Liver (tissue), 8 donors: ENCODE measurements at regions not wholly inside any gene's neighbourhood (a gene's known extent, or its start where the extent isn't known, plus 50 kb on each side); places are given as distances from the start of the nearest gene placed in this dataset.

Experiments
- DNase-seq: peaks from one replicate; pipeline ENCODE4 v3.0.0-alpha.2; 2017; ENCODE audit warnings: low spot score
- H3K27ac ChIP-seq, 2 donors: one replicate each; pipeline ENCODE4 v1.7.0; 2013; ENCODE audit warnings: inconsistent platforms in 2 of 2, low read length in 2 of 2, control low read depth in 1 of 2, low read depth in 1 of 2, mild to moderate bottlenecking in 1 of 2
- H3K27me3 ChIP-seq, 4 donors: one replicate each; pipeline versions ENCODE4 v1.6.1 to v1.7.0; 2013; ENCODE audit warnings: low read length in 3 of 4, inconsistent platforms in 1 of 4, mild to moderate bottlenecking in 1 of 4, moderate library complexity in 1 of 4; ENCODE audit not compliant: control insufficient read depth in 4 of 4, insufficient read depth in 4 of 4
- H3K36me3 ChIP-seq, 4 donors: one replicate each; pipeline versions ENCODE4 v1.6.1 to v1.7.0; 2013; ENCODE audit warnings: low read length in 3 of 4, mild to moderate bottlenecking in 3 of 4, low read depth in 1 of 4, moderate library complexity in 1 of 4; ENCODE audit not compliant: control insufficient read depth in 4 of 4, insufficient read depth in 3 of 4
- H3K4me1 ChIP-seq, 4 donors: one replicate each; pipeline versions ENCODE4 v1.6.1 to v1.7.0; 2013; ENCODE audit warnings: low read length in 3 of 4, mild to moderate bottlenecking in 3 of 4, moderate library complexity in 1 of 4; ENCODE audit not compliant: control insufficient read depth in 4 of 4, insufficient read depth in 4 of 4
- H3K4me3 ChIP-seq, 3 donors: one replicate each; pipeline versions ENCODE4 v1.6.1 to v1.7.0; 2013; ENCODE audit warnings: low read length in 3 of 3, control low read depth in 1 of 3, low read depth in 1 of 3, mild to moderate bottlenecking in 1 of 3
- H3K9ac ChIP-seq, 2 donors: one replicate each; pipeline ENCODE4 v1.7.0; 2013; ENCODE audit warnings: low read length in 2 of 2, mild to moderate bottlenecking in 2 of 2, moderate library complexity in 2 of 2, control low read depth in 1 of 2, low read depth in 1 of 2
- H3K9me3 ChIP-seq, 4 donors: one replicate each; pipeline versions ENCODE4 v1.6.1 to v1.7.0; 2013; ENCODE audit warnings: low read length in 3 of 4; ENCODE audit not compliant: control insufficient read depth in 4 of 4
- EGR1 ChIP-seq, 2 donors: IDR thresholded peaks; 2 replicates each; pipeline ENCODE4 v1.6.1; 2016 to 2018; ENCODE audit warnings: antibody characterized with exemption in 2 of 2, low read depth in 2 of 2
- FOXA1 ChIP-seq: IDR thresholded peaks from 2 replicates; pipeline ENCODE4 v1.6.1; 2016; ENCODE audit warnings: antibody characterized with exemption
- FOXA2 ChIP-seq: IDR thresholded peaks from 2 replicates; pipeline ENCODE4 v1.6.1; 2016; ENCODE audit warnings: antibody characterized with exemption
- GABPA ChIP-seq, 2 donors: IDR thresholded peaks in 1 of 2; conservative IDR thresholded peaks in 1 of 2; 2 replicates each; pipeline ENCODE4 v1.6.1; 2016; ENCODE audit warnings: antibody characterized with exemption in 2 of 2, mild to moderate bottlenecking in 1 of 2, moderate library complexity in 1 of 2
- HNF4A ChIP-seq, 2 donors: conservative IDR thresholded peaks; 2 replicates each; pipeline ENCODE4 v1.6.1; 2016; ENCODE audit warnings: antibody characterized with exemption in 2 of 2, mild to moderate bottlenecking in 2 of 2
- HNF4G ChIP-seq: IDR thresholded peaks from 2 replicates; pipeline ENCODE4 v1.6.1; 2016; ENCODE audit warnings: antibody characterized with exemption
- JUND ChIP-seq, 2 donors: IDR thresholded peaks; 2 replicates each; pipeline ENCODE4 v1.6.1; 2016; ENCODE audit warnings: antibody characterized with exemption in 2 of 2
- MAX ChIP-seq: IDR thresholded peaks from 2 replicates; pipeline ENCODE4 v1.6.1; 2016; ENCODE audit warnings: antibody characterized with exemption
- NR2F2 ChIP-seq: IDR thresholded peaks from 2 replicates; pipeline ENCODE4 v1.6.1; 2016; ENCODE audit warnings: antibody characterized with exemption
- RAD21 ChIP-seq, 2 donors: IDR thresholded peaks; 2 replicates each; pipeline ENCODE4 v1.6.1; 2016; ENCODE audit warnings: antibody characterized with exemption in 2 of 2, mild to moderate bottlenecking in 2 of 2
- REST ChIP-seq: IDR thresholded peaks from 2 replicates; pipeline ENCODE4 v1.6.1; 2016; ENCODE audit warnings: antibody characterized with exemption, mild to moderate bottlenecking
- RXRA ChIP-seq, 2 donors: IDR thresholded peaks; 2 replicates each; pipeline ENCODE4 v1.6.1; 2017 to 2018; ENCODE audit warnings: antibody characterized with exemption in 2 of 2, mild to moderate bottlenecking in 1 of 2
- SP1 ChIP-seq: IDR thresholded peaks from 2 replicates; pipeline ENCODE4 v1.6.1; 2018; ENCODE audit warnings: antibody characterized with exemption, mild to moderate bottlenecking
- TAF1 ChIP-seq: conservative IDR thresholded peaks from 2 replicates; pipeline ENCODE4 v1.6.1; 2016; ENCODE audit warnings: antibody characterized with exemption, mild to moderate bottlenecking
- YY1 ChIP-seq: IDR thresholded peaks from 2 replicates; pipeline ENCODE4 v1.6.1; 2016; ENCODE audit warnings: antibody characterized with exemption, mild to moderate bottlenecking
- WGBS: extraction: QIAGEN DNeasy Blood & Tissue Kit; methylation state at CpG from one replicate; pipeline ENCODE4 v1.1.7; 2013; 5-methylcytosine and 5-hydroxymethylcytosine counted together
- TF ChIP-seq, protein P1 (sequence below): IDR thresholded peaks from 2 replicates; pipeline ENCODE4 v1.6.1; 2016; ENCODE audit warnings: antibody characterized with exemption
- TF ChIP-seq, protein P2 (sequence below): fragments of 150-350 bp; IDR thresholded peaks from 2 replicates; pipeline ENCODE4 v1.5.1; 2017; ENCODE audit warnings: improper control_type of control experiment, low read depth, low read length; ENCODE audit not compliant: missing input control
- TF ChIP-seq, protein P3 (sequence below): IDR thresholded peaks from 2 replicates; pipeline ENCODE4 v1.6.1; 2016; ENCODE audit warnings: antibody characterized with exemption
- donor health status: healthy.
- donor health status: healthy.
- donor health status: healthy.
- donor health status: healthy.
- donor health status: healthy.

GRCh38 chr10:124305984-124306383 is 112.7 kb downstream of the OAT start (continued):
- TF ChIP-seq, protein P1, sequence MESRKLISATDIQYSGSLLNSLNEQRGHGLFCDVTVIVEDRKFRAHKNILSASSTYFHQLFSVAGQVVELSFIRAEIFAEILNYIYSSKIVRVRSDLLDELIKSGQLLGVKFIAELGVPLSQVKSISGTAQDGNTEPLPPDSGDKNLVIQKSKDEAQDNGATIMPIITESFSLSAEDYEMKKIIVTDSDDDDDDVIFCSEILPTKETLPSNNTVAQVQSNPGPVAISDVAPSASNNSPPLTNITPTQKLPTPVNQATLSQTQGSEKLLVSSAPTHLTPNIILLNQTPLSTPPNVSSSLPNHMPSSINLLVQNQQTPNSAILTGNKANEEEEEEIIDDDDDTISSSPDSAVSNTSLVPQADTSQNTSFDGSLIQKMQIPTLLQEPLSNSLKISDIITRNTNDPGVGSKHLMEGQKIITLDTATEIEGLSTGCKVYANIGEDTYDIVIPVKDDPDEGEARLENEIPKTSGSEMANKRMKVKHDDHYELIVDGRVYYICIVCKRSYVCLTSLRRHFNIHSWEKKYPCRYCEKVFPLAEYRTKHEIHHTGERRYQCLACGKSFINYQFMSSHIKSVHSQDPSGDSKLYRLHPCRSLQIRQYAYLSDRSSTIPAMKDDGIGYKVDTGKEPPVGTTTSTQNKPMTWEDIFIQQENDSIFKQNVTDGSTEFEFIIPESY: no peak
- TF ChIP-seq REST (no peak), GABPA (IDR thresholded peaks at IDR 0.05 in 1 of 2, conservative IDR thresholded peaks at IDR 0.05 in 1 of 2) (no peak)

DNA sequence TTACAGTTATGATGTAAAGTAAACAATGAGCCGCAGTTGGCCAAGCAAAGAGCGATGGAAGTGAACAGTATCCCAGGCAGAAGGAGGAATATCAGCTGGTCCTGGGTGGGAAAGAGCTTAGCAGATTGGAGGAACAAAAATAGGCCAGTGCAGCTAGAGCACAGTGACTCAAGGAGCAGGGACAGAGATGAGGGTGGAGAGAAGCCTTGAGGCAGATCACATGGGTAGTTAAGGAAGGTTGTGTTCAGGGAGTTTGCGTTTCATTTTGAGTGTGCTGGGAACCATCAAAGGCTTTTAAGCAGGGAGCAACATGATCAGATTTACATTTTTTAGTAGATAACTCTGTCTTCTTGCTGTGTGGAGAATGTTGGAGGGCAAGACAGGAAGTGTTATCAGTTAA is 113.6 kb downstream of the OAT start:
- no peak for DNase-seq
- 55% methylated on average over 3 of the region's 3 CpGs for WGBS
- Histone ChIP-seq H3K9me3 (peaks cover 0 to 2% (median 0%) of the 10 kb centered on the region in 4 donors), H3K27me3 (no peaks in the 10 kb centered on the region), H3K36me3 (no peaks in the 10 kb centered on the region), H3K4me1 (no peaks in the 10 kb centered on the region), H3K9ac (no peak overlapping the region), H3K27ac (no peak overlapping the region), H3K4me3 (no peak overlapping the region)
- TF ChIP-seq FOXA1 (no peak), REST (no peak), HNF4A (conservative IDR thresholded peaks at IDR 0.05) (no peak), RAD21 (IDR thresholded peaks at IDR 0.05) (no peak), GABPA (IDR thresholded peaks at IDR 0.05 in 1 of 2, conservative IDR thresholded peaks at IDR 0.05 in 1 of 2) (no peak), EGR1 (IDR thresholded peaks at IDR 0.05; ENCODE audit: low read depth in 2 of 2) (no peak), MAX (no peak), JUND (IDR thresholded peaks at IDR 0.05) (no peak), HNF4G (no peak), NR2F2 (no peak), TAF1 (no peak), SP1 (no peak), YY1 (no peak), RXRA (IDR thresholded peaks at IDR 0.05) (no peak), FOXA2 (no peak)
- TF ChIP-seq, protein P1: no peak
- TF ChIP-seq, protein P2, sequence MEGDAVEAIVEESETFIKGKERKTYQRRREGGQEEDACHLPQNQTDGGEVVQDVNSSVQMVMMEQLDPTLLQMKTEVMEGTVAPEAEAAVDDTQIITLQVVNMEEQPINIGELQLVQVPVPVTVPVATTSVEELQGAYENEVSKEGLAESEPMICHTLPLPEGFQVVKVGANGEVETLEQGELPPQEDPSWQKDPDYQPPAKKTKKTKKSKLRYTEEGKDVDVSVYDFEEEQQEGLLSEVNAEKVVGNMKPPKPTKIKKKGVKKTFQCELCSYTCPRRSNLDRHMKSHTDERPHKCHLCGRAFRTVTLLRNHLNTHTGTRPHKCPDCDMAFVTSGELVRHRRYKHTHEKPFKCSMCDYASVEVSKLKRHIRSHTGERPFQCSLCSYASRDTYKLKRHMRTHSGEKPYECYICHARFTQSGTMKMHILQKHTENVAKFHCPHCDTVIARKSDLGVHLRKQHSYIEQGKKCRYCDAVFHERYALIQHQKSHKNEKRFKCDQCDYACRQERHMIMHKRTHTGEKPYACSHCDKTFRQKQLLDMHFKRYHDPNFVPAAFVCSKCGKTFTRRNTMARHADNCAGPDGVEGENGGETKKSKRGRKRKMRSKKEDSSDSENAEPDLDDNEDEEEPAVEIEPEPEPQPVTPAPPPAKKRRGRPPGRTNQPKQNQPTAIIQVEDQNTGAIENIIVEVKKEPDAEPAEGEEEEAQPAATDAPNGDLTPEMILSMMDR: no peak
- TF ChIP-seq, protein P3, sequence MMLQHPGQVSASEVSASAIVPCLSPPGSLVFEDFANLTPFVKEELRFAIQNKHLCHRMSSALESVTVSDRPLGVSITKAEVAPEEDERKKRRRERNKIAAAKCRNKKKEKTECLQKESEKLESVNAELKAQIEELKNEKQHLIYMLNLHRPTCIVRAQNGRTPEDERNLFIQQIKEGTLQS: no peak
